Naive thymus-derived CD4-positive, alpha-beta T cell (primary cell): ENCODE measurements at regions not wholly inside any gene's neighbourhood (a gene's known extent, or its start where the extent isn't known, plus 50 kb on each side); places are given as distances from the start of the nearest gene placed in this dataset.

Source experiments
- ATAC-seq: fragments of 150-1000 bp; cut with Tn5 transposase; 2 replicates; pipeline ENCODE4 v1.10.0; 2021; ENCODE audit warnings: mild to moderate bottlenecking, moderate library complexity
- CTCF ChIA-PET: fragments of 350-600 bp; sonication (Branson Sonifier 250); formaldehyde crosslinking; loops from one replicate; lab custom pipeline; 2021; ENCODE audit warnings: antibody characterized with exemption; lab: Charles Lee
- POLR2A ChIA-PET: fragments of 350-600 bp; sonication (Branson Sonifier 250); formaldehyde crosslinking; loops from one replicate; lab custom pipeline; 2021; ENCODE audit warnings: antibody characterized with exemption, inconsistent platforms; lab: Charles Lee
- DNase-seq, 9 donors: peaks; one replicate each; pipeline versions ENCODE4 v3.0.0 to v3.0.0-alpha.2; 2020 to 2022; ENCODE audit warnings: mixed read lengths in 1 of 9
- H3K27ac ChIP-seq: one replicate; pipeline ENCODE4 v1.7.0; 2013; ENCODE audit warnings: mild to moderate bottlenecking, low read depth, low read length, moderate library complexity
- H3K27me3 ChIP-seq, 2 donors: one replicate each; pipeline ENCODE4 v1.7.0; 2013; ENCODE audit warnings: low read length in 2 of 2, mild to moderate bottlenecking in 2 of 2, moderate library complexity in 2 of 2; ENCODE audit not compliant: control insufficient read depth in 2 of 2, insufficient read depth in 2 of 2
- H3K36me3 ChIP-seq, 3 experiments: 1 replicate in 2 of 3; 2 replicates in 1 of 3; pipeline ENCODE4 v1.7.0; 2013; ENCODE audit warnings: low read length in 3 of 3, mild to moderate bottlenecking in 3 of 3, moderate library complexity in 1 of 3; ENCODE audit not compliant: insufficient read depth in 3 of 3, control insufficient read depth in 2 of 3
- H3K4me1 ChIP-seq, 2 donors: one replicate each; pipeline ENCODE4 v1.7.0; 2013; ENCODE audit warnings: low read length in 2 of 2, mild to moderate bottlenecking in 2 of 2, moderate library complexity in 1 of 2; ENCODE audit not compliant: control insufficient read depth in 2 of 2, insufficient read depth in 2 of 2
- H3K4me3 ChIP-seq: 2 replicates; pipeline ENCODE4 v1.7.0; 2013; ENCODE audit warnings: mild to moderate bottlenecking, low read length
- H3K9me3 ChIP-seq, 3 experiments: 1 replicate in 2 of 3; 2 replicates in 1 of 3; pipeline ENCODE4 v1.7.0; 2013; ENCODE audit warnings: low read length in 3 of 3; ENCODE audit not compliant: control insufficient read depth in 2 of 3
- H3K27ac Mint-ChIP-seq, 9 donors: one replicate each; pipeline ENCODE4 v1.8.0; 2020 to 2022; ENCODE audit warnings: mixed read lengths in 9 of 9, mild to moderate bottlenecking in 8 of 9, moderate library complexity in 5 of 9, inconsistent platforms in 2 of 9
- H3K27me3 Mint-ChIP-seq, 5 donors: one replicate each; pipeline ENCODE4 v1.8.0; 2021 to 2022; ENCODE audit warnings: mixed read lengths in 5 of 5, mild to moderate bottlenecking in 1 of 5
- H3K36me3 Mint-ChIP-seq, 5 donors: one replicate each; pipeline ENCODE4 v1.8.0; 2020 to 2022; ENCODE audit warnings: mixed read lengths in 5 of 5, mild to moderate bottlenecking in 3 of 5, inconsistent platforms in 1 of 5
- H3K4me1 Mint-ChIP-seq, 7 donors: one replicate each; pipeline ENCODE4 v1.8.0; 2020 to 2022; ENCODE audit warnings: mixed read lengths in 7 of 7, mild to moderate bottlenecking in 3 of 7, inconsistent platforms in 1 of 7
- H3K4me3 Mint-ChIP-seq, 10 donors: one replicate each; pipeline ENCODE4 v1.8.0; 2020 to 2022; ENCODE audit warnings: mild to moderate bottlenecking in 10 of 10, mixed read lengths in 10 of 10, moderate library complexity in 6 of 10, inconsistent platforms in 2 of 10
- H3K9me3 Mint-ChIP-seq, 11 donors: one replicate each; pipeline ENCODE4 v1.8.0; 2020 to 2022; ENCODE audit warnings: mixed read lengths in 11 of 11, mild to moderate bottlenecking in 4 of 11, inconsistent platforms in 1 of 11, moderate library complexity in 1 of 11
- intact Hi-C, 2 donors: fragments of 100-400 bp; cut with micrococcal nuclease; formaldehyde crosslinking; loops; one replicate each; pipeline ENCODE4 v1.15.1; 2023

DNA sequence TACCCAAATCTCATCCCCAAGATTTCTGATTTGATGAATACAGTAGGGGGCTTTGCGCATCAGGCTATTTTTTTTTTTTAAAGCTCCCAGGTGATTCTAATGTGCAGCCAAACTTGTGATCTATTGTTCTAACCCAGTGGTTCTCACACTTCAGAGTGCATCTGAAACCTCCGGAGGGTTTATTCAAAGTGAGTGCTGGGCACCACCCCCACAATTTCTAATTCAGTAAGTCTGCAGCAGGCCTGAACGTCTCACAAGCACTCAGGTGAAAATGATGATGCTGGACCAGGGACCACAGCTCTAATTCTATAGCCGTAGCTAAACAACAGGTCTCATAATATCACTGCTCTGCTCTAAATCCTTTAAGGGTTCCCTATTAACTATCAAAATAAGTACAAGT lies 211.4 kb downstream of the FMR1NB start:
- no peaks in the 10 kb centered on the region for H3K27me3 ChIP-seq
- H3K4me3 ChIP-seq = no peak overlapping the region
- Mint-ChIP-seq H3K9me3 (no peaks in the 10 kb centered on the region), H3K36me3 (no peaks in the 10 kb centered on the region), H3K27ac (peak overlapping the region in 1 of 9 donors; percentile 65), H3K27me3 (no peaks in the 10 kb centered on the region), H3K4me1 (peaks cover 0 to 6% (median 2%) of the 10 kb centered on the region in 7 donors), H3K4me3 (no peak overlapping the region)
- H3K4me1 ChIP-seq = no peaks in the 10 kb centered on the region
- POLR2A ChIA-PET = no interaction called here
- intact Hi-C loops = no loop called here
- H3K36me3 ChIP-seq = no peaks in the 10 kb centered on the region
- H3K9me3 ChIP-seq = no peaks in the 10 kb centered on the region
- CTCF ChIA-PET = no interaction called here
- no peak for DNase-seq
- H3K27ac ChIP-seq = no peak overlapping the region
- ATAC-seq = no peak

DNA sequence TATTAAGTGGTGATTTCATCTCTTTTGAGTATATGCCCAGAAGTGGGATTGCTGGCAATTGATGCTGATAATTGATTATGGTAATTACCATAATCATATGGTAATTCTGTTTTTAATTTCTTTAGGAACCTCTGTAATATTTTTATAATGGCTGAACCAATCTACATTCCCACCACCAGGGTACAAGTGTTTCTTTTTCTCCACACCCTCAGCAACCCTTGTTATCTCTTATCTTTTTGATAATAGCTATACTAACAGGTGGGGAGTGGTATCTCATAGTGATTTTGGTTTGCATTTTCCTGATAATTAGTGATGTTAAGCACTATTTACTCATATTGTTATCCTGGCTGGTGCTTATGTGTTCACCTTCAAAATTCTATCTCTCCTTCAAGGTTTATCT lies 212.6 kb downstream of the FMR1NB start:
- Histone ChIP-seq H3K4me3 (no peak overlapping the region), H3K4me1 (no peaks in the 10 kb centered on the region), H3K36me3 (no peaks in the 10 kb centered on the region), H3K27me3 (no peaks in the 10 kb centered on the region), H3K9me3 (no peaks in the 10 kb centered on the region), H3K27ac (no peak overlapping the region)
- no peak for DNase-seq
- Mint-ChIP-seq H3K4me1 (peaks cover 0 to 6% (median 2%) of the 10 kb centered on the region in 7 donors), H3K27ac (no peak overlapping the region), H3K36me3 (no peaks in the 10 kb centered on the region), H3K9me3 (no peaks in the 10 kb centered on the region), H3K4me3 (no peak overlapping the region), H3K27me3 (no peaks in the 10 kb centered on the region)
- ATAC-seq = no peak
- POLR2A ChIA-PET = no interaction called here
- intact Hi-C loops = no loop called here
- CTCF ChIA-PET = no interaction called here

- intact Hi-C loops = no loop called here
- Mint-ChIP-seq H3K27me3 (no peaks in the 10 kb centered on the region), H3K9me3 (peaks cover 0 to 17% (median 5%) of the 10 kb centered on the region in 11 donors), H3K4me1 (peaks cover 0 to 9% (median 4%) of the 10 kb centered on the region in 7 donors), H3K36me3 (peaks cover 0 to 4% (median 0%) of the 10 kb centered on the region in 5 donors), H3K4me3 (no peak overlapping the region), H3K27ac (no peak overlapping the region)
- ChIA-PET POLR2A (no interaction called here), CTCF (no interaction called here)
- no peaks in the 10 kb centered on the region for H3K4me1 ChIP-seq
- no peaks in the 10 kb centered on the region for H3K36me3 ChIP-seq
- H3K4me3 ChIP-seq = no peak overlapping the region
- ATAC-seq (no peak), DNase-seq (no peak)
- no peak overlapping the region for H3K27ac ChIP-seq
- H3K9me3 ChIP-seq = no peaks in the 10 kb centered on the region
- no peaks in the 10 kb centered on the region for H3K27me3 ChIP-seq
Observed at GRCh38 chrX:148203531-148203930, 222.4 kb downstream of the FMR1NB start.

DNA sequence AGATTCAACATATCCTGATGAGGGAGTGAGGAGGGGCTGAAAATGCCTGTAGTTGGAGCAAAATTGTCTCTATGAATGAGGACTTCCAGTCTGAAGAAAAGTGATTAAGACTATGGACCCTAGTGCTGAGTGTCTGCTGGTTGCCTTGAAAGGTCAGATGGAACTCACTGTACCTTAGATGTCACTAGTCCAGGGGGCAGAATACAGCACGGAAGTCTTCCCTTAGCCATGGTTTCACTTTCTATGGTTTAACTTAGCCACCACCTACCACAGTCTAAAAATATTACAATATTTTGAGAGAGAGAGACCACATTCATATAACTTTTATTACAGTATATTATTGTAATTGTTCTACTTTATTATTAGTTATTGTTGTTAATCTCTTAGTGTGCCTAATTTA lies 223.1 kb downstream of the FMR1NB start:
- no peak overlapping the region for H3K4me3 ChIP-seq
- no peaks in the 10 kb centered on the region for H3K4me1 ChIP-seq
- POLR2A ChIA-PET = no interaction called here
- DNase-seq = no peak
- intact Hi-C loops = no loop called here
- Mint-ChIP-seq H3K4me3 (peak overlapping the region in 4 of 10 donors; percentile 0 to 31 (median 6)), H3K4me1 (peaks cover 0 to 9% (median 4%) of the 10 kb centered on the region in 7 donors), H3K36me3 (peaks cover 0 to 4% (median 0%) of the 10 kb centered on the region in 5 donors), H3K27ac (peak overlapping the region in 1 of 9 donors; percentile 37), H3K27me3 (no peaks in the 10 kb centered on the region), H3K9me3 (peaks cover 0 to 16% (median 5%) of the 10 kb centered on the region in 11 donors)
- CTCF ChIA-PET = no interaction called here
- no peak overlapping the region for H3K27ac ChIP-seq
- H3K9me3 ChIP-seq = no peaks in the 10 kb centered on the region
- H3K36me3 ChIP-seq = no peaks in the 10 kb centered on the region
- no peak for ATAC-seq
- no peaks in the 10 kb centered on the region for H3K27me3 ChIP-seq

GRCh38 chrX:148214786-148215185 lies 233.6 kb downstream of the FMR1NB start:
- H3K9me3 ChIP-seq = no peaks in the 10 kb centered on the region
- H3K27ac ChIP-seq = no peak overlapping the region
- no peak overlapping the region for H3K4me3 ChIP-seq
- H3K4me1 Mint-ChIP-seq = no peaks in the 10 kb centered on the region
- no peak overlapping the region for H3K4me3 Mint-ChIP-seq
- no peaks in the 10 kb centered on the region for H3K4me1 ChIP-seq
- ChIA-PET POLR2A (no interaction called here), CTCF (no interaction called here)
- peaks cover 0 to 10% (median 0%) of the 10 kb centered on the region in 11 donors for H3K9me3 Mint-ChIP-seq
- no peak overlapping the region for H3K27ac Mint-ChIP-seq
- H3K36me3 ChIP-seq = no peaks in the 10 kb centered on the region
- no peaks in the 10 kb centered on the region for H3K36me3 Mint-ChIP-seq
- H3K27me3 Mint-ChIP-seq = no peaks in the 10 kb centered on the region
- intact Hi-C loops = no loop called here
- ATAC-seq (no peak), DNase-seq (no peak)
- no peaks in the 10 kb centered on the region for H3K27me3 ChIP-seq

DNA sequence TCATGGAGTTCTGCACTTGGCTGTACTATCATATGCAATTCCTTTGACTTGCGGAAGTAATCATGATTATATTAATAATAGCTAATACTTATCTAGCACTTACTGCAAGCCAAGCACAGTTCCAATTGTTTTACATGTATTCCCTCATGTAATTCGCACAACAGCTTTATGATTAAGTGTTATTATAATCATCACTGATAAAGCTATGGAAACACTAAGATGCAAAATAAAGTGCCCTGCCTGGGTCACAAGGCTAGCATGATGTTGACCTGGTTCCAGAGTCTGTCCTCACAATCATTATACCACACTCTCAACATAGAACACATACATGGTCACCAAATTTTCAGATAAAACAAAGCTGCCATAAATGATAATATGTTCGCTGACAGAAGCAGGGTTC lies 234.6 kb downstream of the FMR1NB start:
- Mint-ChIP-seq H3K4me3 (no peak overlapping the region), H3K27ac (no peak overlapping the region), H3K9me3 (peaks cover 0 to 4% (median 0%) of the 10 kb centered on the region in 11 donors), H3K4me1 (no peaks in the 10 kb centered on the region), H3K27me3 (no peaks in the 10 kb centered on the region), H3K36me3 (no peaks in the 10 kb centered on the region)
- DNase-seq (no peak), ATAC-seq (no peak)
- Histone ChIP-seq H3K4me1 (no peaks in the 10 kb centered on the region), H3K27ac (no peak overlapping the region), H3K36me3 (no peaks in the 10 kb centered on the region), H3K27me3 (no peaks in the 10 kb centered on the region), H3K4me3 (no peak overlapping the region), H3K9me3 (no peaks in the 10 kb centered on the region)
- intact Hi-C loops = no loop called here
- ChIA-PET CTCF (no interaction called here), POLR2A (no interaction called here)

GRCh38 chrX:148223361-148223760 lies 242.2 kb downstream of the FMR1NB start:
- Mint-ChIP-seq H3K36me3 (no peaks in the 10 kb centered on the region), H3K27ac (no peak overlapping the region), H3K9me3 (peaks cover 0 to 6% (median 0%) of the 10 kb centered on the region in 11 donors), H3K27me3 (no peaks in the 10 kb centered on the region), H3K4me3 (no peak overlapping the region), H3K4me1 (peaks cover 0 to 3% (median 0%) of the 10 kb centered on the region in 7 donors)
- POLR2A ChIA-PET = no interaction called here
- Histone ChIP-seq H3K4me3 (no peak overlapping the region), H3K36me3 (no peaks in the 10 kb centered on the region), H3K27ac (no peak overlapping the region), H3K27me3 (no peaks in the 10 kb centered on the region), H3K9me3 (no peaks in the 10 kb centered on the region), H3K4me1 (no peaks in the 10 kb centered on the region)
- ATAC-seq = no peak
- DNase-seq = no peak
- intact Hi-C loops = no loop called here
- CTCF ChIA-PET = no interaction called here
